GM13977 (cell line): ENCODE measurements at regions not wholly inside any gene's neighbourhood (a gene's known extent, or its start where the extent isn't known, plus 50 kb on each side); places are given as distances from the start of the nearest gene placed in this dataset.

Experiments used
- DNase-seq: peaks from one replicate; pipeline ENCODE4 v3.0.0; 2012; ENCODE audit warnings: low spot score
- in situ Hi-C: fragments of 300-500 bp; cut with MboI; formaldehyde crosslinking; loops from one replicate; pipeline ENCODE4 v1.12.0; 2022; ENCODE audit warnings: low sequenced_read_pairs, low pct_unique_long_range_greater_than_20kb, mixed read lengths, inconsistent platforms; ENCODE audit not compliant: unreplicated experiment
- TF ChIP-seq, protein P1 (sequence below): IDR thresholded peaks from 2 replicates; pipeline ENCODE4 v1.5.1; 2012; ENCODE audit warnings: mild to moderate bottlenecking, control low read depth; ENCODE audit not compliant: insufficient read depth; ENCODE audit errors: extremely low read depth, missing control alignments

DNA sequence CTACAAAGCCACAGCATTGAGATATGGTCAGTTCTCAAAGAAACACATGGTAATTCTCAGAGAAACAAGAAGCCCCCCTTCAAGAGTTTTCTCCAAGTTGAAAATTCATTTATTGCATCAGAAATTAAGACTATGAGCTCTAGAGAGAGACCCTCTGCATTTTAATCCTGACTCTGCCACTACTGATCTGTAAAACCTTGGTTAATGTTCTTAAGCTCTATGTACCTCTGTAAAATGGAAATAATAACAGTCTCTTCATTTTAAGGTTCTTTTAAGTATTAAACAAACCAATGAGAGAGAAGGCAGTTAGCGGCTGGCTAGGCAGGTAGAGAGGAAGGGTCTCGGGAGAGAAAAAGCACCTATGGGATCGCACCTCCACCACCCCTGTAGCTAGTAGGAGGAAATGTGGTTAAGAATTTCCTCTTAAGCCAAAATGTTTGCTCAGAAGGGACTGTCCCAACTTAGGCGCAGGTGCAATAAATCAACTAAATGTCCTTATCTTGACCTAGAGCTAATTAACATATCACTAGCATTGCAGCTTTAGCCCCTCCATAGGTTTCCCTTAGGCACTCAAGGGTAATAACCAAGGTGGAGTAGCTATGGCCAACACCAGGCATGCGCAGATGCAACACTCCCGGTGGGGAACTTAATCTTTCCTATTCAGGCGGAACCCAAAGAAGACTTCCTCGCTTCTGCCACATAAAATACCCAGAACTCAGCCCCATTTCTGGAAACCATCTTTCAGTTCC lies 1685.4 kb downstream of the MRPL39 start:
- in situ Hi-C loops: no loop called here
- DNase-seq: no peak

DNA sequence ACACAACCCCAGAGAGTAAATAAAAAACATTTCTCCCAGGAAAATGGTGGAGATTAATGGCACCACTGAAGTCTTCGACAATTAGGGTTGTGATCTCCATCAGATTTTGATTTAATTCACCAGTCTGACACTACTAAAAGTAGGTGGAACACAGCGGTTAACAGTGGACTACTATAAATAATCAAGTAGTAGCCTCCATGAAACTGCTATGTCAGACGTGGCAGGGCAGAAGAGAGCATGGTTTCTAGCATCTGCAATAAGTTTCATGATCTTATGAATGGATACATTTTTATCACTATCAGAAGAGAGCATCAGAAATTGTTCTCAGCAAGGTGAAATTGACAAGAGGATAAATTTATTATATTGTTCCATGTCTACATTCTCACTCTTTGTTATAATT lies 1706.6 kb downstream of the MRPL39 start:
- no peak for DNase-seq
- in situ Hi-C loops: no loop called here
- TF ChIP-seq, protein P1, sequence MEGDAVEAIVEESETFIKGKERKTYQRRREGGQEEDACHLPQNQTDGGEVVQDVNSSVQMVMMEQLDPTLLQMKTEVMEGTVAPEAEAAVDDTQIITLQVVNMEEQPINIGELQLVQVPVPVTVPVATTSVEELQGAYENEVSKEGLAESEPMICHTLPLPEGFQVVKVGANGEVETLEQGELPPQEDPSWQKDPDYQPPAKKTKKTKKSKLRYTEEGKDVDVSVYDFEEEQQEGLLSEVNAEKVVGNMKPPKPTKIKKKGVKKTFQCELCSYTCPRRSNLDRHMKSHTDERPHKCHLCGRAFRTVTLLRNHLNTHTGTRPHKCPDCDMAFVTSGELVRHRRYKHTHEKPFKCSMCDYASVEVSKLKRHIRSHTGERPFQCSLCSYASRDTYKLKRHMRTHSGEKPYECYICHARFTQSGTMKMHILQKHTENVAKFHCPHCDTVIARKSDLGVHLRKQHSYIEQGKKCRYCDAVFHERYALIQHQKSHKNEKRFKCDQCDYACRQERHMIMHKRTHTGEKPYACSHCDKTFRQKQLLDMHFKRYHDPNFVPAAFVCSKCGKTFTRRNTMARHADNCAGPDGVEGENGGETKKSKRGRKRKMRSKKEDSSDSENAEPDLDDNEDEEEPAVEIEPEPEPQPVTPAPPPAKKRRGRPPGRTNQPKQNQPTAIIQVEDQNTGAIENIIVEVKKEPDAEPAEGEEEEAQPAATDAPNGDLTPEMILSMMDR: no peak

More for the DNA sequence above, 1685.4 kb downstream of the MRPL39 start:
- TF ChIP-seq, protein P1: no peak

DNA sequence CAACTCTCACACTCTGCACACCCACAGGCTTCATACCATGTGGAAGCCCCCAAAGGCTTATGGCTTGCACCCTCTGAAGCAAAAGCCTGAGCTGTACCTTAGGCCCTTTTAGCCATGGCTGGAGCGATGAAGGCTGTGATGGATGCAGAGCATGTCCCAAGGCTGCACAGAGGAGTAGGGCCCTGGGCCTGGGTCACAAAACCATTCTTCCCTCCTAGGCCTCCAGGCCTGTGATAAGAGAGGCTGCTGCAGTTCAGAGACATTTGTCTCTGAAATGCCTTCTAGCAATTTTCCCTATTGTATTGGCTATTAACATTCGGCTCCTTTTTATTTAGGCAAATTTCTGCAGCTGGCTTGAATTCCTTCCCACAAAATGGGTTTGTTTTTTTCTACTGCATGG lies 1707.7 kb downstream of the MRPL39 start:
- DNase-seq: no peak
- TF ChIP-seq, protein P1: no peak
- in situ Hi-C loops: no loop called here

DNA sequence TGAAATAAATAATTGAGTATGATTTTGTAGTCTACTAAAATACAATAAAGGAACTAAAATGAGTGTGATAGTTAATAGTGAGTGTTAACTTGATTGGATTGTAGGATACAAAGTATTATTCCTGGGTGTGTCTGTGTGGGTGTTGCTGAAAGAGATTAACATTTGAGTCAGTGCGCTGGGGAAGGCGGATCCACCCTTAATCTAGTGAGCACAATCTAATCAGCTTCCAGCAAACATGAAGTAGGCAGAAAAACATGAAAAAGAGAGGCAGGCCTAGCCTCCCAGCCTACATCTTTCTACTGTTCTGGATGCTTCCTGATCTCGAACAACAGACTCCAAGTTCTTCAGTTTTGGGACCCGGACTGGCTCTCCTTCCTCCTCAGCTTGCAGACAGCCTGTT lies 1716.6 kb downstream of the MRPL39 start:
- TF ChIP-seq, protein P1: no peak
- no peak for DNase-seq

DNA sequence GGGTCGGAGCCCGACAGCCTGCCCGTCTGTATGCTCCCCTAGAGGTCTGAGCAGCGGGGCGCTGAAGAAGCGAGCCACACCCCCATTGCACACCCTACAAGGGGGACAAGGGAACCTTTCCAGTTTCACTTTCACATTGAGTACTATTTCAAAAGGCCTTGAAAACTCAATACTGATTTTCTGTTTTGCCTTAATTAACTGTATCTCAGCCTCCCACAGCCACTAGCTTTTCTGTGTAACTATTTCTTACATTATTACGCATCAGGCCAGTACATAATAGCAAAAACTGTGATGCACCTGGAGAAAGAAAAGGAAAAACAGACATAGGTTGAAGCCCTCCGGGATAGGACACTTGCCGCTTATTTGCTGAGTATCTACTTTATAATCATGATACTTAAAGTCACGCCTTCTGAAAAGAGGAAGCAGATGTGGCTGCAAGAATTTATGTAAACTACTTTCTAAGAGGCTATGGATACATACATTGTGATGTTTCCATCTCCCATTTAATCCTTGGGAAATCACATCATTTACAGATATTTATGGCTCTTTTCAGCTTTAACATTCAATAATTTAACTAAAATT lies 1719.5 kb downstream of the MRPL39 start:
- TF ChIP-seq, protein P1: no peak
- no peak for DNase-seq
- in situ Hi-C loops: no loop called here

More for the DNA sequence above, 1716.6 kb downstream of the MRPL39 start:
- in situ Hi-C loops: no loop called here

DNA sequence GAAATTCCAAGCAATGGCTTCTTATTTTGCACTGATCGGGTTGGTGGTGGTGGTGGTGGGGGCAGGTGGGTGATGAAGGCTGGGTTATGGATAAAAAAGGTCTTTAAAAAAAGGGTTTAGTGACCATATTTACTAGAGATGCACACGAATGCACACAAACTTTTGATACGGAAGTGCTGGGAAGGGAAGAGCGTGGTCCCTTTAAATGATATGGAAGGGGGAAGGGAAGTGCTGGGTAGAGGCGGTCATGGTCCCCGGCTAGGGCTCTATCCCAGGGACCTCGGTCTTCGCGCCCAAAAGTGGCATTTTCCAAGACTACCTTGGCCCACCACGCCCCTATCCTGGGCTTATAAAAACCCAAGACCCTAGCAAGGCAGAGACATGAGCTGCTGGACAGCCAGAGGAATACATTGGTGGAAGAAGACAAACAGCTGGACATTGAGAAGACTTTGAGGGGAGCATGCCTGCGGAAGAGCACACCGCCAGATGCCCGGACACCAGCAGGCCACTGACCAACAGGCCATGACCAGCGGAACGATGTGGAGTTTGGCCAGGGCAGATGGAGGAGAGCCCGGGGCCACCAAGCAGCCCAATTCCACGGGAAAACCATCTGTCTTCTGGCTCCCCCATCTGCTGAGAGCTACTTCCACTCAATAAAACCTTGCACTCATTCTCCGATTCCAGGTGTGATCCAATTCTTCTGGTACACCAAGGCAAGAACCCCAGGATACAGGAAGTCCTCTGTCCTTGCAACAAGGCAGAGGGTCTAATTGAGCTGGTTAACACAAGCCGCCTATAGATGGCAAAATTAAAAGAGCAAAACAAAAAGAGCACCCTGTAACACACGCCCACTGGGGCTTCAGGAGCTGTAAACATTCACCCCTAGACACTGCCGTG lies 1720.2 kb downstream of the MRPL39 start:
- DNase-seq: no peak
- in situ Hi-C loops: no loop called here
- TF ChIP-seq, protein P1: no peak
